HG03159 (cell line): ENCODE measurements at regions not wholly inside any gene's neighbourhood (a gene's known extent, or its start where the extent isn't known, plus 50 kb on each side); places are given as distances from the start of the nearest gene placed in this dataset.

Experiments
- ATAC-seq: cut with Tn5 transposase; IDR thresholded peaks from one replicate; pipeline ENCODE4 v1.9.1; 2021; ENCODE audit warnings: mild to moderate bottlenecking, moderate library complexity; ENCODE audit not compliant: unreplicated experiment

DNA sequence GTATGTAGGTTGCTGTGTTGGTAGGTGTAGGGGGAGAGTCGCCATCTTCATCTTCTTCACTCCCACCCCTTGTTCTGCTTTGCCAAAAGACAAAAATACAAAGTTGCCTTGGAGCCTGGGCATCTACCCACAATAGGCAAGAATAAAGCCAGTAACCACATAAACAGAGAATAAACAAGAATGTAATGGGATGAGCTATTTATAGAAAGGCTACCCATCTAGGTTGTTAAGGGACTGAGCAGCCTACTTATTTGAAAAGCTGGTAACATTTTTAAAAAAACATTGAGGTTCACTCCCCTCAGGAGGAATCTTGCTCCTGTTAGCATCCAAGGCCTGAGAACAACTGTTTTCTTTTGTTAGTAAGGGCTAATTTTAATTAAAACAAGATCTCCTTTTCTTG, 301.4 kb upstream of the STXBP5 start:
- no peak for ATAC-seq

DNA sequence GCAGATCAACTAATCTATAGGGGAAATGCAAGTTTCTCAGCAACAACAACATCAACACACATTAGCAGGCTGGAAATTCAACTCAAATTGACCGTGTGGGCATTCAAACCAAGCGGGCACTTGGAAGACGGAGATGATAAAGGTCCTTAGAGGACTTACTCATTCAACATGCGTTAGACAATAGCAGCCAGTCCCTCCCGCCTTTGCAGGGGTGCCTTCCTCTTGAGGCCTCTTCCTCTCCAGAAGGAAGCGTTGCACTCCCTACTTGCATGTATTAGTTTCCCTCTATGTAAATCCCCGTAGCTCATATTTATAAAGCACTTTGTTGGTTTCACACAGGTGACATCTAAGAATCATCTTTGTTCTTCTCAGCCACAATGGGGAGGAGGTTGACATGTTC, 300.8 kb upstream of the STXBP5 start:
- ATAC-seq = no peak

DNA sequence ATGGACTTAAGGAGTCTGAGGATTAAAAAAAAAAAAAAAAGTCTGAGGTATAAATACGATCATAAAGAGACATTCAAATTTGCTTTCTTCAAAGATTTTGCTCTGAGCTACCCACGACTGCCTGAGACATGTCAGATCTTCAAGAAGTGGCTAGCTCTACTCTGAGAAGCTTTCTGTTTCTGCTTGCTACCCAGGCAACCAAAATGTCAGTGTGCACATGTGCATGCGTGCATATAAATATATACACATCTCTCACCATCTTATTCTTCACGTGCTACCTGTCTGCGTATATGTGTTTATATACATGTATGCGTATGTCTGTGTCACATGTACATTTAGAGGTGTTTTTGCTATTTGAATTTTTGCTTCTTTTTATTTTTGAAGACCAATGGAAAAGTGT, 299.6 kb upstream of the STXBP5 start:
- no peak for ATAC-seq

DNA sequence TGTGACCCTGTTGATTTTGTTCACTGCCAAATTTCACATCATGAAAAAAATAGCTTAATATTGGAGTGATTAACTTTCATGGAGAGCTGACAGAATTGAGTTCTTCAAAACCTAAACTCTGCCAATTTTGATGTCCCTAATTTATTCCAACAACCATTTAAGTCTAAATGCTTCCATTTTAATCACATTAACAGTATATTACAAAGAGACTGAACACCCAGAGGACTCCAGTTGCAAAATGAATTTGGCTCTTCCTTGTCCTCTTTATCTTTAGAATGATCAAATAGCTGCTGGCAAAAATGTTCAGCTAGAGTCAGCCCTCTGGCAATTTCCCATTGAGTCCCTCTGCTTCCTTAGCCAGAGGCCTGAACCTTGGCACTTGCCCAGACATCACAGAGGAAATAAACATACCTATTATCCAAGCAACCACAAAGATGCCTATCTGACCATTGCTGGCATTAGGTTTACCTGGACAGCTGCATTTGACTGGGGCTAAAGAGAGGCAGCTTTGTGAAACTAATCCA, 299.0 kb upstream of the STXBP5 start:
- ATAC-seq = no peak

DNA sequence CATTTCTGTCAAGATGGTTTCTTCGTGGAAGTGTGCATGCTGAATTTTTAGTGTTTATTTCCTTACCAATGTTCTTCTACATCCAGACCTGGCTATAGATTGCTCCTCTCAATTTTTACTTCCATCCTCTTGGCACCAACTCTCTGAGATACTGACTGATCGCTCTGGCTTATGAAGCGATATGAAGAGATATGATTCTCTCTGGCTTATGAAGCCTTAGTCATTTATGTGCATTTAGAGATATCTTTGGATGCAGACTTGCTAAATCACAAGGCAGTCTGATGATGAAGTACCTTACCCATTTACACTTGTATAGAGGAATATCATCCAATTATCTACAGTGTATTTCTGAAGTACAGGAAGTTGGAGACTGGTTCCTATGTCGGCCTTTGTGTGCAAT, 295.4 kb upstream of the STXBP5 start:
- no peak for ATAC-seq

DNA sequence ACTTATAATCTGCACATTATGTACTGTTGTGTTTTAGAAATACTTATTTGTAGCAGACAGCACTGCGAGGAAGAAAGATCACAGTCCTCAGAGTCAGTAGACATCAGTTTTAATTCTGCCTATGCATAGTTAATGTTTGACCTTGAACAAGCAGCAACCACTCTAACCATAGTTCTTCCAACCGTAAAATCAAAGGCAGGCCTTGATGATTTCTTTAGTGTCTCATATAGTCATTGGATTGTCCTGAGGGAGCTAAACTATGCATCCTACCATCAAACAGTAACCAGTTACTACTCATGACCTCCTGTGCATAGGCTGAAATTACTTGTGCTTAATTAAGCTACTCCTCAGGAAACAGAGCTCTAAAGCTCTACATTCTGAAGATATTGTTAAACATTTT, 294.8 kb upstream of the STXBP5 start:
- no peak for ATAC-seq

DNA sequence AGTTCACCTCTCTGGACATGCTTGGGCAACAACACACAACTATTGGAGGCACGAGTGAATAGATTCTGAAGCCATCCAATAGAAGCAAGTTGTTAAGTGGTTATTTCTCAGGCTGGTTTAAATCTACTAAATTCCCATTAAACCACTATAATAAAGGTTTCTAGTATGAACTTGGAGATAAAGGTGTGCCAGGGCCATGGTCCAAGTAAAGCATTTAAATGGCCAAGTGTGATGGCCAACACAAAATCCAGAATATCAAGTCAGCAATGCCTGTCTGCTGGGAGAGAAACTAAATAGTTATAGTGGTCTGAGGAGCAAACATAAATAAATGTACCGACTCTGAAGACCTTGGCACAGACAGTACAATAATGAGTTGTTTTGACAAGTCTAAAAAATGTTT, 294.3 kb upstream of the STXBP5 start:
- ATAC-seq = no peak

DNA sequence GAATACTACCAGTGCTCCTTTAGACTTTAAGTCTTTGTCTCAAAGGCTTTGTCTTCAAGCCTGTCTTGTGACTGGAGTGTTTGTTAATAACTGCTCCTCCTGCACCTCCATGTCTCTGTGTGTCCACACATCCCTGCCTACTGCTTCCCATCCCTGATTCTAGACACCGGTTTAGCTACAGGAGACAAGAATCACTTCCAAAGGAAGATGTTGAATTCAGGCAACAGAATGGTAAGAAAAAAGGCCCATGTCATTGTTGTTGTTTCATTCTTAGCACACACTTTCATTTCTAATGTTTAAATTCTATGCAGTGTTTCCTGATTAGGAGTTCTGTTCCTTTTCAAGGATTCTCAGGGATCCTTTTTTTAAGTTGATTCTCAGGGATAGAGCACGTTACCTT, 293.6 kb upstream of the STXBP5 start:
- ATAC-seq = no peak

DNA sequence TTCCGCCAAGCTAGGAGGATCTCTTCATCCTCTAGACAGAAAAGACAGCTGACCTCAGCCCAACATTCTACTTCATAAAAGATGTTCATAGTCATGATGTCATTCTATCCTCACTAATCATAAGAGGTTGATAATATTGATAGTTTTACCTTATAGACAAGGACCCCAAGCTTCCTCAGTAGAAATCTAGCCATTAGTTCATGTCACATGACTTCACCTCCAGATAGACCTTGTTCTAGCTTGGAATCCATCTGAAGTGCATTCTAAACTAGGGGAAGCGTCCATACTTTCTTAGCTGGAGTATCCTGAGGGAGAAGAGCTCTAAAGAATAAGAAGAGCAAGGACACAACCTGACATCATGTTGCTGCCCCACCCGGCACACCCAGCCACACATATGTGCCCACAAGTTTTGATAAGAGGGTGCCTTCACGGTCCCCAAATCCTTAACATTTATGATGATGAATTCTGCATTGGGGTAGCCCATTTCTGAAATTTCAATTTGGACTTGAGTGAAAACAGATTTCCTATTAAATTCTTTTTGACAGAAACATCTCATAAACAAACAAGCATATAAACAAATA, 292.5 kb upstream of the STXBP5 start:
- ATAC-seq = no peak

DNA sequence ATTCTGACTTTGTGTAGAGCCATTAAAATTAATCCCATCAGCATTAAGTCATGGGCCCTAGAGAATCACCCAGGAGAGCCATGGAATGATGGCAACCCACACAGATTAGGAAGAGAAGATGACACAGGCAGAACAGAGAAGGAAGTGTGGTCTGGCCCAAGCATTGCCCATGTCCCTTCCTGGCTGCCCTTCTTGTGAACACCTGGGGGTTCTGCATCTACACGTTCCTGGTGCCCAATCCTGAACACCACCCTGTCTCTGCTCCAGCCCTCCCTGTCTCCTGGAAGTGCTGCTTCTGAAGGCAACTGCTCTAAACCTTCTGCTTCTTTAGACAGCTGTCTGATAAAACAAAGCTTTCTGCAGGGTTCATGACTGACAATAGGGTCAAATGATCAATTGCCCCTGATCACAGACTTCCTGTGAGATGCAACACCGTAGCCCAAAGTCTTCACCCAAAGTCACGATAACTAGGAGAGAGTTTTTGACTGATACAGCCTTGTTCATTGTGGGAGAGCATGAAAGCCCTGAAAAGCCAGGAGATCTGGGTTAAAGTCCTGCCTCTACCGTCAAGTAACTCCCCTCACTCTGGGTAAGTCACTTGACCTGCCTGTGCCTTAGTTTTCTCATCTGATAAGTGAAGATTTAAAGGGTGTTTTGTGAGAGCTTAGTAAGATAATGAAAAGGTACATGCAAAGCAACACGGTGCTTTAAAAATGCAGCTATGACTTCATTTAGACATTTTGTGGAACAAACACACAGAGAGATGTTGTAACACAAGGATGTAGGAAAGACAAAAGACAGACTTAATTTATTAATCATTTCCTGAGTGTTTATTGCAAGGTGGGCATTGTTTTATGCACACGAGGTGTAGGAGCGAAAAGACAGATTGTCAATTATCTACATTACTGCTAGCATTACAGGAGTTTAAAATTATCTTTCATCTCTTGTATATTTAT, 291.2 kb upstream of the STXBP5 start:
- no peak for ATAC-seq

DNA sequence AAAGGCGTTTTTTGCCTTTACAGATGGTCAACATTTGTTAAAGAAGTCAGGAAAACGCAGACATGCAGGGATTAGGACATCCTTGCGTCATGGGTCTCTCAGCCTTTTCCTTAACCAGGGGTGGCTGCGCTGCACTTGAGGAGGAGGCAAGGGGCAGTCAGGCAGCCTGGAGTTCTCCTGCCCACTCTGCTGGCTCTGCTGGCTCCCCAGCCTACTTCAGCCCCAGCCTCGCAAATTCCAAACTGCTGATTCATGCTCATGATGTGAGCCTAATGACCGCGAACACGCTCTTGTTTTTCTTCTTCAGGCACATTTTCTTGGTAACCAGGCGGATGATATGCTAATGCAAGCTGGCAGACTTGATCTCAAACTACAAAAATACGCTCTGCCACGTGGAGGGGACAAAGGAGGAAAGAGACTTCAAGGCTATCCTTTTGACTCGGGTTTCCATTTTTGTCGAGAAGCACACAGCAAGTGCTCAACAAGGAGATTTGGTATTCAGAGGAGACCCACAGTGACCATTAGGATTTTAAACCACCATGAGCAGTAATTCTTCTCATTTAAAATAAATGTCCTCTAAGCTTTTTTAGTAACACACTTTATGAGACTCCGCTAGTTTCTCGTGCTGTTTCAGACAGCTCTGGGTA, 290.3 kb upstream of the STXBP5 start:
- ATAC-seq = no peak

DNA sequence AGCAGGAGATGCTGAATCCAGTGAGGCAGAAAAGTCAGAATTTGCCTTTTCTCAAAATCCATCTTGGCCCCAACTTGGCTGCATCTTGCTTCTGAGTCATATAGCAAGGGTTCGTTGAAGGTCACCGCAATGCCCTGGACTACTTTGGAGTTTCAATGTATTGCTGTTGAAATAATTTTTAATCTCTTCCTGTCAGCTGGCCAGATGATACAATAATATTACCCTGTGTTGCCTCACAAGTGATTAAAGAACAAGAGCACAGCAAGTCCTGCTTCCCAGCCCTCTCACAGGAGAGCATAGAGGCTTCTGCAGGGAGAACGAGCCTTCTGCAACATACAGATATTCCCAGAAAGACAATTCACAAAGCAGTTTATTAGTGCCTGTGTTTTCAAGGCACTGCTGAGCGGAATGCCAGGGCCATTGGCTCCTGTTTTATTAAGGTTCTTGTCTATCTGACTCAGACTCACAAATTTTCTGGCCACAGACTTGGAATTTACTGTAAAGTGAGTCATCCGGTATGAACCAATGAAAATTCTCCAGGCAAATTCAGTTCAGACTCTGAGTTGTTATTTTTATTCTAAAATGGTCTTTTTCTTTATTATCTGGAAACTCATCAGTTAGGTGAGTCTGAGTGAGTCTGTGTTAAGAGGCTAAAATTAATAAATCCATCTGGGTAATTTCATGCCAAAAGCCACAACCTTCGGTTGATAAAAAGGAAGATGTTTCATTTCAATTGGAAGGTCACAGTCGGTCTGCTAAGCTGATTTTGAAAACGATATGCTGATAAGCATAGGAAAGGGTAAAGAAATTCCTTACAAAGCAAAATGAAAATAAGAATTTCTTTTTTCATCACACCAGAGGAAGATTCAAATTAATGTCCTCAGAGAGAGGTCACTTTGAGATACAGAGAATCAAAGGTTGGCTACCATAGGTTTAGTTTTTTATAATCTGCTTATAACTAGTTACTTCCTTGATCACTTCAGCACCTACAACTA, 289.4 kb upstream of the STXBP5 start:
- ATAC-seq = no peak

DNA sequence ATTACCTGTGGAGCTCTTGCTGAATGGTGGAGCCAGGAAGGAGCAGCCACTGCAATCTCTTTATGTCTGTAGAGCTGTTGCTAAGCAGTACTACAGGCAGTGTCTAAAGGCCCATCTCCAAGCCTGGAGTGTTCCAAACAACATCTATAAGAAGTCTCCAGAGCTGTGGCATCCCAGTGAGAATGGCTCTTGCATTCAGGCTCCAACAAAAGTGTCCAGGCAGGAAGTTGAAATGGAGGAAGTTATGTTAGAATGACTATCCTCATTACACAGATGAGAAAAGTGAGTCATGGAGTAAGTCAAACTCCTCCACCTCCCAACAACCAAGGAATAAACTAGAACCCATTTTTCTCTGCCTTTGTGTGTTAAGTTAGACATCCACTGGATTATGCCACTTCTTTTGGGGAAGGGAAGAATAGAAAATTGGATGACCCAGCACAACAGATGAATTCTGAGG, 288.5 kb upstream of the STXBP5 start:
- no peak for ATAC-seq

DNA sequence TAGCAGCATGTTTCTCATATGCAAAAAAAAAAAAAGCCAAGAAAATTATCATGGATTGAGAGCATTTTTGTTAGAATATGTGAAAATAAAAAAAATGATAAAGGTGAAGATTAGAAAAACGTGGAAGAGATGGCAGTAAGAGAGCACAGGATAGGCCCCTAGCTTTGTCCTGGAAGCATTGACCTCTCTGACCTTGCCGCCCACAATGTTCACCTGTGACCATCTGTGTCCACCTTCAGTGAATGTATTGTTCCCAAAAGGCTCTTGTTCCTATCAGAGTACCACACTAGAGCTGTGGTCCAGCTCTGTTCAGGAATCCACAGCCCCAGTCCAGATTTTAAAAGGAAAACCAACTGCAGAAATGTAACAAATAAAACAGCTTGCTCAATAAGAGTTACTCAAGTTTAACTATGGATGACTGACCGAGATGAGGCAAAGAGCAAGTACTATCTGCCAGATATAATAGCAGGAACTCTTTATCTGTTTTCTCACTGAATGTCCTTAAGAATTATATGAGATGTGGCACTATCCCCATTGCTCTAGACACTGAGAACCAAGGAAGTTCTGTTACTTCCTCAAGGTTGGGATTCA, 287.7 kb upstream of the STXBP5 start:
- ATAC-seq = no peak

DNA sequence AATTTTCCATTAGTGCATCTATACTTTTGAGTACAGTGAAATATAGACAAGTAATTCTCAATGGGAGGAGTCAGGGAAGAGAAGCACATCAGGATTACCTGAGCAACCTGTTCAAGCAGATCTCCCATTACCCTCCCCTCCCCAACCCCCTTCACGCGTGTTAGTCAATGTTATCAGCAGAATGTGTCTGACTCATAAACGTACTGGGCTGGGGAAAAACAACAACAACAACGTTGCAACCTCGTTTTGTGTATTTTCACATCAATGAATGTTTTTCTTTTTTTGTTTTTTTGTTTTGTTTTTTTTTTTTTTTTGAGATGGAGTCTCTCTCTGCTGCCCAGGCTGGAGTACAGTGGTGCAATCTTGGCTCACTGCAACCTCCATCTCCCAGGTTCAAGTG, 287.0 kb upstream of the STXBP5 start:
- no peak for ATAC-seq

DNA sequence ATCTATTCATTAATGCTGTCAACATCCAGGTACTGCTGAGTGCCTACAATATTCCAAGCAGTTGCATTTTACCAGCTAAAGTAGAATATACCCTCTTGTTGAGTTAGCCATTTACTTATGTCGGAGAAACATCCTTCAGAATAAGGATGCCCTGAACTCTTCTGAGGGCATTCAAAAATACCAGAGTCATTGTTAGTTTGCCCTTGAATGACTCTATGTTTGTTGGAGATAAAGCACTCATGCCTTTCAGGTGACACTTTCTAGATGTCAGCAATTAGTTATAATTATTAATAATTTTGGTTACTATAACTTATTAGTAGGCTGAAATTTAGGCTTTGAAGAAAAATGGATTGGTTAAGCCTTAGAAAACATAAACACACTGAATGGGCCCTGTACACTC, 286.2 kb upstream of the STXBP5 start:
- ATAC-seq = no peak

DNA sequence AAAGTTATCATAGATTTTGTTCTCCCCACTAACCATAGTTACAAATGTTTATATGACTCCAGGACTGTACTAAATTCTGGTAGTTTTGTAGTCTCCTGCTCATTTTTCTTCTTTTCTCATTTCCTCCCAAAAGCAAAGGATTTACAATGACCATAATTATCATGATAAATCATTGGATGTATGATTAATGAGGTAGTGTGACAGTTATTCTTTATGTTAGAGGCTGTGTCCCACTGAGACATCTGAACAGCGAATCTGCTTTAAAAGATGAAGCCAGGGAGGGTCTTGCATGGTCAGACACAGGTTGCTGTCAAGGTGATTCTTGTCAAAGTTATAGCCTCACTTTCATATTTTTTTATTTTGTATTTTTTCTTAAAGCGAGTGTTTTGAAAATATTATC, 285.2 kb upstream of the STXBP5 start:
- ATAC-seq = no peak

DNA sequence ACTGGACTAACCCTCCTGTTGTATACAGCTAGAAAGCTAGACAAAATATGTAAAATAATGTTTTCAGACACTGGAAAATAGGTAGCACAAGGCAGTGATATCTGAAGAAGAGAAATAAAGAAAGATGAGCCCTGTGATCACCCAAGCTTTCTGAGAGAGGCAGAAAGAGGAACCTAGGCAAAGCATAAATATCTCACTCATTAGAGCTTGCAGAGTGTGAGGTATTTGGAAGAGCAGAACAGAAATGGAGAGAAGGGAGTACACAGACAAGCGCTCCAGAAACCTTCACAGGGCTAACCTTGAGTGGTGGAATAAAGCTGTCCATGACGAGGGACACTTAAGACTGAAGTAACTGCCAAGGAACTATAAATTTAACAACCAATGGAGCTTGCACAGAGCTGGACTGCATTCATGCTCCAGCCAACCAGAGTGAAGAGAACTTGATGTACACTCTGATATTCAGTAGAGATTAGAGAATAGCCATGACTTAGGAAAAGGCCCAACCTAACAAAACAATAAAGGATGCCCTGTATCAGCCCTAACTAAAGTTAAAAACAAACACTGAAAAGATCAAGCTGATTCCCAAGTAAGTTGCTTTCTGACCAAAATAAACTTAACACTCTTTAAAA, 280.9 kb upstream of the STXBP5 start:
- ATAC-seq = no peak

DNA sequence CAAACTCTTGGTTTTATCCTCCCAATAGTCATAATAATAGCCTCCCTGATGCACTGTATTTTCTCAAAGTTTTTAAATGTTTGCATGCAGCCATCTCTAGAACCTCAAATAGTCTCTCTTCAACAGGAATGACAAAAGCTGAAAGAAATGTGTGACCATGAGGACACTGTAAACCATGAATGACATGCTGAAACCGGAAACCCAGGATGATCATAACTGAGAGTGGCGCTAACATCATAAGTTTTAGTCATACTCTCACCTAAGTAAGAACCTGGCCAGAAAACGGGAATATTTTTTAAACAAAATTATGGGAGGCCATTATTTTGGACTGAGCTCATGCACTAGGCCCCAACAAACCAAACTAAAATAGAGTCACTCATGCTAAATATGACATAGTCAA, 278.4 kb upstream of the STXBP5 start:
- ATAC-seq = no peak

DNA sequence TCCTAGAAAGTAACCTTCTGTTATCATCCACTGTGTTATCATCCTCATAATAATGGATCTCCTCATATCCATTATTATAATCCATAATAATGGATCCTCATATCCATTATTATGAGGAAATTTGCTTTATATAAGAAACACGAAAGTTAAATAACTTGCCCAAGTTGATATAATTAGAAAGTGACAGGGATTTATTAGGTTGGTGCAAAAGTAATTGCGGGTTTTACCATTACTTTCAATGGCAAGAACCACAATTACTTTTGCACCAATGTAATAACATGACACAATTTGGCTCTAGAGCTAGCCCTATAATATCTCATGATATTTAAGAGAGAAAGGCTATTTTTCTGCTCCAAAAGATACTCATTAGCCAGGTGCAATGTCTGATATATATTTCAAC, 275.7 kb upstream of the STXBP5 start:
- no peak for ATAC-seq
